Astrocyte (in vitro differentiated cells and primary cell): ENCODE measurements at regions not wholly inside any gene's neighbourhood (a gene's known extent, or its start where the extent isn't known, plus 50 kb on each side); places are given as distances from the start of the nearest gene placed in this dataset.

Experiments used
- CTCF ChIP-seq: IDR thresholded peaks from 2 replicates; pipeline ENCODE4 v1.5.1; 2011; ENCODE audit warnings: low read depth, mild to moderate bottlenecking, inconsistent platforms, low read length, moderate library complexity; ENCODE audit not compliant: insufficient read depth
- EZH2 ChIP-seq: IDR thresholded peaks from 2 replicates; pipeline ENCODE4 v1.6.1; 2012; ENCODE audit warnings: mild to moderate bottlenecking, low read length, inconsistent platforms; ENCODE audit not compliant: insufficient read depth

- TF ChIP-seq CTCF (no peak), EZH2 (no peak)
Observed at GRCh38 chrX:33970028-33970967, 161.8 kb downstream of the FAM47A start.
